ENCODE measurements at regions not wholly inside any gene's neighbourhood (a gene's known extent, or its start where the extent isn't known, plus 50 kb on each side); places are given as distances from the start of the nearest gene placed in this dataset.

DNA sequence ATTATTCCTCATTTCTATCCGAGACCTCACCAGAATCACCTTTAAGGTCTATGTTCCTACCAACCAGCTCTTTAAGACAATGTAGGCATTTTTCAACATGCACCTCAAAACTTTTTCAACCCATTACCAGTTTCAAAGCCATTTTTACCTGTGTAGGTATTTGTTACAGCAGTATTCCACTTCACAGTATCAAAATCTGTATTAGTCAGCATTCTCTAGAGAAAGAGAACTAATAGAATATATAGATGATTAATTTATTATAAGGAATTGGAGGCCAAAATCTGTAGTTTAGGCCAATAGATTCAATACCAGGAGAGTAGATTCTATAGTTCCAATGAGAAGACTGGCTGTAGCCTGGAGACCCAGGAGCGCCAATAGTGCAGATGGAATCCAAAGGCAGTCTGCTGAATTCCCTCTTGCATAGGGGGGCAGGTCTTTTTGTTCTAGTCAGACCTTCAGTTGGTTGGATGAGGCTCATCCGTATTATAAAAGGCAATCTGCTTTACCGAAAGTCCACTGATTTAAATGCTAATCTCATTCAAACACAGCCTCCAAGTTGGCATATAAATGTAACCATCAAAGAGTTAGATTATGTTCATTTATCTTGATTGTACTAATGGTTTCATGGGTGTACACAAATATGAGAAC is 151.6 kb upstream of the SYT1 start:
- DNase-seq: no peak
- H3K9me3 ChIP-seq: no peaks in the 10 kb centered on the region
- no peak for TF ChIP-seq EP300 (IDR thresholded peaks at IDR 0.05)
- TF ChIP-seq, protein P1, sequence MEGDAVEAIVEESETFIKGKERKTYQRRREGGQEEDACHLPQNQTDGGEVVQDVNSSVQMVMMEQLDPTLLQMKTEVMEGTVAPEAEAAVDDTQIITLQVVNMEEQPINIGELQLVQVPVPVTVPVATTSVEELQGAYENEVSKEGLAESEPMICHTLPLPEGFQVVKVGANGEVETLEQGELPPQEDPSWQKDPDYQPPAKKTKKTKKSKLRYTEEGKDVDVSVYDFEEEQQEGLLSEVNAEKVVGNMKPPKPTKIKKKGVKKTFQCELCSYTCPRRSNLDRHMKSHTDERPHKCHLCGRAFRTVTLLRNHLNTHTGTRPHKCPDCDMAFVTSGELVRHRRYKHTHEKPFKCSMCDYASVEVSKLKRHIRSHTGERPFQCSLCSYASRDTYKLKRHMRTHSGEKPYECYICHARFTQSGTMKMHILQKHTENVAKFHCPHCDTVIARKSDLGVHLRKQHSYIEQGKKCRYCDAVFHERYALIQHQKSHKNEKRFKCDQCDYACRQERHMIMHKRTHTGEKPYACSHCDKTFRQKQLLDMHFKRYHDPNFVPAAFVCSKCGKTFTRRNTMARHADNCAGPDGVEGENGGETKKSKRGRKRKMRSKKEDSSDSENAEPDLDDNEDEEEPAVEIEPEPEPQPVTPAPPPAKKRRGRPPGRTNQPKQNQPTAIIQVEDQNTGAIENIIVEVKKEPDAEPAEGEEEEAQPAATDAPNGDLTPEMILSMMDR (IDR thresholded peaks at IDR 0.05): no peak
- no peak for TF ChIP-seq POLR2A (IDR thresholded peaks at IDR 0.05)
- TF ChIP-seq POLR2AphosphoS5 (IDR thresholded peaks at IDR 0.05): no peak
- no peaks in the 10 kb centered on the region for H3K4me1 ChIP-seq
- no peaks in the 10 kb centered on the region for H3K27me3 ChIP-seq
- H3K4me3 ChIP-seq: no peak overlapping the region
- intact Hi-C loops (cut with DNase I): no loop called here
- 87 to 95% methylated on average over 4 of the region's 4 CpGs for WGBS, 2 donors
- no peak overlapping the region for H3K27ac ChIP-seq
- H3K36me3 ChIP-seq: no peaks in the 10 kb centered on the region

GRCh38 chr12:78719721-78720120 is 144.9 kb upstream of the SYT1 start:
- 82 to 87% methylated on average over 1 of the region's 1 CpG for WGBS, 2 donors
- TF ChIP-seq POLR2AphosphoS5 (IDR thresholded peaks at IDR 0.05): no peak
- TF ChIP-seq, protein P1 (IDR thresholded peaks at IDR 0.05): no peak
- TF ChIP-seq POLR2A (IDR thresholded peaks at IDR 0.05): no peak
- TF ChIP-seq EP300 (IDR thresholded peaks at IDR 0.05): no peak
- H3K9me3 ChIP-seq: no peaks in the 10 kb centered on the region
- H3K4me3 ChIP-seq: no peak overlapping the region
- DNase-seq: no peak
- intact Hi-C loops (cut with DNase I): no loop called here
- H3K27me3 ChIP-seq: no peaks in the 10 kb centered on the region
- no peaks in the 10 kb centered on the region for H3K36me3 ChIP-seq
- H3K4me1 ChIP-seq: no peaks in the 10 kb centered on the region
- H3K27ac ChIP-seq: no peak overlapping the region

GRCh38 chr12:78721906-78722305 is 142.7 kb upstream of the SYT1 start:
- Histone ChIP-seq H3K9me3 (no peaks in the 10 kb centered on the region), H3K27ac (no peak overlapping the region), H3K27me3 (no peaks in the 10 kb centered on the region), H3K4me3 (no peak overlapping the region), H3K36me3 (no peaks in the 10 kb centered on the region), H3K4me1 (no peaks in the 10 kb centered on the region)
- no peak for DNase-seq
- TF ChIP-seq, protein P1 (IDR thresholded peaks at IDR 0.05): no peak
- TF ChIP-seq POLR2A (IDR thresholded peaks at IDR 0.05): no peak
- no peak for TF ChIP-seq POLR2AphosphoS5 (IDR thresholded peaks at IDR 0.05)
- intact Hi-C loops (cut with DNase I): no loop called here

DNA sequence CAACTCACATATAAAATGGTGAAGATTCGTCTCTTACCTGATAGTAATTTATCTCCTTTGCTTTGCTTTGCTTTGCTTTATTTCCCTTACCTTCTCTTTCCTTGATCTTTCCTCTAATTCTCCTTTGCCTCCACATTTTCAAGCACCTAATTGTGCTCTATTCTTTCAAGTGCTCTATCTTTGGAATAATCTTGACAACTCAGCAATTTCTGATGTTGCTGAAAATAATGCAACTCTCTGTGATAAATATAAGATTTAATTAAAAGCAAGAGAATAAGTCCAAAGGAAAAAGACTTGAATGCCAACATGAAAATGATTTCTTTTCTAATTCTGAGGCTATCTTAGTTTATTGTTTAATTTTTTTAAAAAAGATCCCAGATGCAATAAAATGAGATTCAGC is 139.5 kb upstream of the SYT1 start:
- Histone ChIP-seq H3K4me3 (no peak overlapping the region), H3K27me3 (no peaks in the 10 kb centered on the region), H3K36me3 (no peaks in the 10 kb centered on the region), H3K9me3 (no peaks in the 10 kb centered on the region), H3K4me1 (no peaks in the 10 kb centered on the region), H3K27ac (no peak overlapping the region)
- intact Hi-C loops (cut with DNase I): no loop called here
- 42 to 86% methylated on average over 1 of the region's 1 CpG for WGBS, 2 donors
- DNase-seq: no peak
- TF ChIP-seq POLR2AphosphoS5 (IDR thresholded peaks at IDR 0.05): no peak
- TF ChIP-seq, protein P1 (IDR thresholded peaks at IDR 0.05): no peak
- no peak for TF ChIP-seq EP300 (IDR thresholded peaks at IDR 0.05)
- TF ChIP-seq POLR2A (IDR thresholded peaks at IDR 0.05): no peak

- WGBS, 2 donors: 10 to 56% methylated on average over 3 of the region's 3 CpGs
- Histone ChIP-seq H3K9me3 (no peaks in the 10 kb centered on the region), H3K27ac (no peak overlapping the region), H3K27me3 (no peaks in the 10 kb centered on the region), H3K36me3 (no peaks in the 10 kb centered on the region), H3K4me1 (no peaks in the 10 kb centered on the region), H3K4me3 (no peak overlapping the region)
- intact Hi-C loops (cut with DNase I): no loop called here
- TF ChIP-seq, protein P1 (IDR thresholded peaks at IDR 0.05): no peak
- TF ChIP-seq POLR2AphosphoS5 (IDR thresholded peaks at IDR 0.05) (no peak), EP300 (IDR thresholded peaks at IDR 0.05) (no peak), POLR2A (IDR thresholded peaks at IDR 0.05) (no peak)
- DNase-seq: no peak
Observed at GRCh38 chr12:78725951-78726580, 138.5 kb upstream of the SYT1 start.
